ENCODE measurements at regions not wholly inside any gene's neighbourhood (a gene's known extent, or its start where the extent isn't known, plus 50 kb on each side); places are given as distances from the start of the nearest gene placed in this dataset.

- POLR2A ChIA-PET = no interaction called here
- H3K9me3 ChIP-seq (ENCODE audit: control insufficient read depth, insufficient read depth, low read depth, low read length) = no peaks in the 10 kb centered on the region
- in situ Hi-C loops (cut with HindIII; ENCODE audit: low pct_unique_long_range_greater_than_20kb, low sequenced_read_pairs) = no loop called here
- no peak overlapping the region for H3K27ac ChIP-seq (ENCODE audit: low read length)
- no peak overlapping the region for H3K4me3 ChIP-seq (ENCODE audit: low read depth in 2 of 2, low read length in 2 of 2)
- CTCF ChIA-PET = no interaction called here
- DNase-seq (ENCODE audit: low read depth, low spot score) = no peak
- no peaks in the 10 kb centered on the region for H3K27me3 ChIP-seq (ENCODE audit: control insufficient read depth, insufficient read depth, low read length)
- no peak for ATAC-seq
- no TSS peak for BruUV-seq (replicated peaks)
- no peak for TF ChIP-seq TCF7L2 (IDR thresholded peaks at IDR 0.05; ENCODE audit: low read depth, low read length)
- no peak for TF ChIP-seq CTCF (IDR thresholded peaks at IDR 0.05)
- no peak for TF ChIP-seq SIN3A (IDR thresholded peaks at IDR 0.05; ENCODE audit: borderline replicate concordance, insufficient read depth, low read depth, low read length)
- no peak for TF ChIP-seq POLR2AphosphoS5 (IDR thresholded peaks at IDR 0.05; ENCODE audit: low read depth, low read length)
- no peak for TF ChIP-seq REST (IDR thresholded peaks at IDR 0.05; ENCODE audit: insufficient read depth in 1 of 2, low read depth in 2 of 2, low read length in 1 of 2)
- intact Hi-C loops (cut with micrococcal nuclease; ENCODE audit: unreplicated experiment) = no loop called here
- H3K36me3 ChIP-seq (ENCODE audit: control insufficient read depth, insufficient read depth, low read length) = no peaks in the 10 kb centered on the region
- no peaks in the 10 kb centered on the region for H3K4me1 ChIP-seq (ENCODE audit: control insufficient read depth, insufficient read depth, low read length)
Observed at GRCh38 chr9:105091004-105091640, 153.3 kb upstream of the SLC44A1 start.

- Histone ChIP-seq H3K9me3 (ENCODE audit: control insufficient read depth, insufficient read depth, low read depth, low read length) (no peaks in the 10 kb centered on the region), H3K4me3 (ENCODE audit: low read depth in 2 of 2, low read length in 2 of 2) (no peak overlapping the region), H3K27ac (ENCODE audit: low read length) (no peak overlapping the region), H3K4me1 (ENCODE audit: control insufficient read depth, insufficient read depth, low read length) (no peaks in the 10 kb centered on the region), H3K36me3 (ENCODE audit: control insufficient read depth, insufficient read depth, low read length) (no peaks in the 10 kb centered on the region), H3K27me3 (ENCODE audit: control insufficient read depth, insufficient read depth, low read length) (no peaks in the 10 kb centered on the region)
- no peak for DNase-seq (ENCODE audit: low read depth, low spot score)
- intact Hi-C loops (cut with micrococcal nuclease; ENCODE audit: unreplicated experiment) = no loop called here
- no TSS peak for BruUV-seq (replicated peaks)
- POLR2A ChIA-PET = no interaction called here
- CTCF ChIA-PET = no interaction called here
- no peak for ATAC-seq
- TF ChIP-seq REST (IDR thresholded peaks at IDR 0.05; ENCODE audit: insufficient read depth in 1 of 2, low read depth in 2 of 2, low read length in 1 of 2) (no peak), SIN3A (IDR thresholded peaks at IDR 0.05; ENCODE audit: borderline replicate concordance, insufficient read depth, low read depth, low read length) (no peak), TCF7L2 (IDR thresholded peaks at IDR 0.05; ENCODE audit: low read depth, low read length) (no peak), POLR2AphosphoS5 (IDR thresholded peaks at IDR 0.05; ENCODE audit: low read depth, low read length) (no peak), CTCF (IDR thresholded peaks at IDR 0.05) (no peak)
- in situ Hi-C loops (cut with HindIII; ENCODE audit: low pct_unique_long_range_greater_than_20kb, low sequenced_read_pairs) = no loop called here
Observed at GRCh38 chr9:105093685-105094084, 150.8 kb upstream of the SLC44A1 start.
